Endodermal cell (in vitro differentiated cells): ENCODE measurements at regions not wholly inside any gene's neighbourhood (a gene's known extent, or its start where the extent isn't known, plus 50 kb on each side); places are given as distances from the start of the nearest gene placed in this dataset.

Experiments
- DNase-seq: peaks from one replicate; pipeline ENCODE4 v3.0.0-alpha.2; 2017
- H3K27ac ChIP-seq: 2 replicates; pipeline ENCODE4 v1.5.1; 2013; ENCODE audit warnings: mild to moderate bottlenecking, low read depth, low read length, moderate library complexity
- H3K27me3 ChIP-seq: 2 replicates; pipeline ENCODE4 v1.6.1; 2013; ENCODE audit warnings: mild to moderate bottlenecking, low read length, moderate library complexity; ENCODE audit not compliant: insufficient read depth, control insufficient read depth, poor library complexity, severe bottlenecking
- H3K36me3 ChIP-seq: 2 replicates; pipeline ENCODE4 v1.7.0; 2013; ENCODE audit warnings: mild to moderate bottlenecking, low read length, moderate library complexity; ENCODE audit not compliant: control insufficient read depth, insufficient read depth
- H3K4me1 ChIP-seq: one replicate; pipeline ENCODE4 v1.7.0; 2013; ENCODE audit warnings: low read length; ENCODE audit not compliant: control insufficient read depth, insufficient read depth
- H3K4me3 ChIP-seq: 2 replicates; pipeline ENCODE4 v1.5.1; 2013; ENCODE audit warnings: mild to moderate bottlenecking, low read length, moderate library complexity
- H3K9ac ChIP-seq: 2 replicates; pipeline ENCODE4 v1.6.1; 2013; ENCODE audit warnings: mild to moderate bottlenecking, low read length, moderate library complexity; ENCODE audit not compliant: poor library complexity, severe bottlenecking; ENCODE audit errors: extremely low read depth
- H3K9me3 ChIP-seq: 2 replicates; pipeline ENCODE4 v1.6.1; 2013; ENCODE audit warnings: mild to moderate bottlenecking, low read length, moderate library complexity; ENCODE audit not compliant: control insufficient read depth
- H3K27ac Mint-ChIP-seq: 2 replicates; pipeline ENCODE4 v1.8.0; 2020; ENCODE audit warnings: mixed read lengths
- H3K27me3 Mint-ChIP-seq: 2 replicates; pipeline ENCODE4 v1.8.0; 2021; ENCODE audit warnings: mild to moderate bottlenecking, mixed read lengths; ENCODE audit not compliant: insufficient read depth
- H3K36me3 Mint-ChIP-seq: 2 replicates; pipeline ENCODE4 v1.8.0; 2020; ENCODE audit warnings: low read depth, mixed read lengths
- H3K4me1 Mint-ChIP-seq: 2 replicates; pipeline ENCODE4 v1.8.0; 2020; ENCODE audit warnings: mixed read lengths
- H3K4me3 Mint-ChIP-seq: 2 replicates; pipeline ENCODE4 v1.8.0; 2020; ENCODE audit warnings: mild to moderate bottlenecking, moderate library complexity, mixed read lengths
- H3K9me3 Mint-ChIP-seq: 2 replicates; pipeline ENCODE4 v1.8.0; 2020; ENCODE audit warnings: mild to moderate bottlenecking, mixed read lengths
- CTCF ChIP-seq: fragments of 200-600 bp; sonication (generic); conservative IDR thresholded peaks from 2 replicates; pipeline ENCODE4 v1.5.0; 2021; ENCODE audit warnings: antibody characterized with exemption, mild to moderate bottlenecking
- WGBS, 2 experiments: methylation state at CpG; one replicate each; pipeline versions ENCODE4 v1.1.5 to v1.1.7; 2013; ENCODE audit warnings: missing lambda C conversion rate in 2 of 2, mixed read lengths in 1 of 2; ENCODE audit not compliant: insufficient coverage in 1 of 2, insufficient read length in 1 of 2; 5-methylcytosine and 5-hydroxymethylcytosine counted together

GRCh38 chr1:228927946-228928898 is 192.9 kb downstream of the RHOU start:
- no peaks in the 10 kb centered on the region for H3K27me3 ChIP-seq

GRCh38 chr1:228929476-228930027 is 194.3 kb downstream of the RHOU start:
- H3K36me3 Mint-ChIP-seq, result no peaks in the 10 kb centered on the region
- no peak overlapping the region for H3K4me3 ChIP-seq
- no peaks in the 10 kb centered on the region for H3K4me1 Mint-ChIP-seq
- WGBS, 2 experiments, result 86 to 97% methylated on average over 1 to 4 of the region's 4 CpGs
- H3K27me3 ChIP-seq, result no peaks in the 10 kb centered on the region
- no peaks in the 10 kb centered on the region for H3K36me3 ChIP-seq
- no peak overlapping the region for H3K4me3 Mint-ChIP-seq
- peaks cover 21% of the 10 kb centered on the region for H3K9me3 Mint-ChIP-seq
- H3K27me3 Mint-ChIP-seq, result peaks cover 15% of the 10 kb centered on the region
- TF ChIP-seq CTCF, result no peak
- H3K9me3 ChIP-seq, result peaks cover 11% of the 10 kb centered on the region
- DNase-seq, result no peak
- H3K9ac ChIP-seq, result no peak overlapping the region
- H3K4me1 ChIP-seq, result no peaks in the 10 kb centered on the region
- H3K27ac ChIP-seq, result no peak overlapping the region
- no peak overlapping the region for H3K27ac Mint-ChIP-seq

More at GRCh38 chr1:228927946-228928898, 192.9 kb downstream of the RHOU start:
- peaks cover 11% of the 10 kb centered on the region for H3K9me3 ChIP-seq
- H3K36me3 ChIP-seq, result no peaks in the 10 kb centered on the region
- Mint-ChIP-seq H3K36me3 (no peaks in the 10 kb centered on the region), H3K4me3 (no peak overlapping the region), H3K27me3 (peaks cover 12% of the 10 kb centered on the region), H3K9me3 (peaks cover 22% of the 10 kb centered on the region), H3K27ac (no peak overlapping the region), H3K4me1 (no peaks in the 10 kb centered on the region)
- 90 to 92% methylated on average over 11 to 12 of the region's 12 CpGs for WGBS, 2 experiments
- no peak for TF ChIP-seq CTCF
- DNase-seq, result no peak
- H3K4me3 ChIP-seq, result no peak overlapping the region
- H3K27ac ChIP-seq, result no peak overlapping the region
- no peaks in the 10 kb centered on the region for H3K4me1 ChIP-seq
- H3K9ac ChIP-seq, result no peak overlapping the region

GRCh38 chr1:228930479-228930957 is 195.2 kb downstream of the RHOU start:
- Mint-ChIP-seq H3K4me1 (no peaks in the 10 kb centered on the region), H3K9me3 (peaks cover 19% of the 10 kb centered on the region), H3K4me3 (no peak overlapping the region), H3K36me3 (no peaks in the 10 kb centered on the region), H3K27me3 (peaks cover 12% of the 10 kb centered on the region), H3K27ac (no peak overlapping the region)
- H3K27me3 ChIP-seq, result no peaks in the 10 kb centered on the region
- H3K27ac ChIP-seq, result no peak overlapping the region
- H3K9ac ChIP-seq, result no peak overlapping the region
- no peak overlapping the region for H3K4me3 ChIP-seq
- no peak for TF ChIP-seq CTCF
- H3K4me1 ChIP-seq, result no peaks in the 10 kb centered on the region
- peak; percentile 29 for DNase-seq
- H3K36me3 ChIP-seq, result no peaks in the 10 kb centered on the region
- peaks cover 11% of the 10 kb centered on the region for H3K9me3 ChIP-seq
- WGBS, 2 experiments, result 94 to 99% methylated on average over 9 to 10 of the region's 10 CpGs
